ENCODE measurements at regions not wholly inside any gene's neighbourhood (a gene's known extent, or its start where the extent isn't known, plus 50 kb on each side); places are given as distances from the start of the nearest gene placed in this dataset.

DNA sequence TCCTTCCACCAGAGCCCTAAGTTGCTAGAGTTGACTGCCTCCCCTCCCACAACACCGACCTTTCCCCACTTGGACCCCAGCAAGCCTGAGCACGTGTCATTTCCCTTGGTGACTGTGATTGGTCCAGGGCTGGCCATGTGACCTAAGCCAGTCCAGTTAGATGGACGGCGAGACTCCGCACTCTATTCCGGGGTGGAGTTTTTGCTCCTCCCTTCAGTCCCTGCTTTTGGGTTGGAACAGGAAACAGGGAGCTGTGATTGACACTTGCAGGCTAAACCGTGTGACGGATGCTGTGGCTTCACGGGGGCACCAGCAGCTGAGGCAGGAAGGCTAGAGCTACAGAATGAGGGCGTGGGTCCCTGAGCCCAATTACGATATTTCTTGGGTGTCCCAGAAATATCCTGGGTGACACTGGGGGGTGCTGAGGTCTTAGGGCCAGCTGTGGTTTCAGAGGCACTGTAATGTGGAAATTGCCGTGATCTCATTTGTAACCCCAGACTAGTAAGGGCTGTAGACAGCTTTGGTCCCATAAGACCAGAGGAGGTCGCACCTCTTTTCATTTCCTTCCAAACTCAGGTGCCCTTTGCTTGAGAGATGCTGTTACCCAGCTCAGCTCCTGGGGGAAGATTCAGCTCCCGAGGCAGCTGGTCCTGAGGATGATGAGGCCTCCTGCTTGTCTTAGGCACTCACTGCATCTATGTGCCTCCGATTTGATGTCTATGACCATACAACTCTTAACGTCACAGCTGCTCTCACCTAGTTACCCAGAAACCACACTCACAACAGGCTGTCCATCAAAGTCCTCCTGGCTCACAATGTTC lies 102.7 kb upstream of the NPTX2 start:
- Histone ChIP-seq H3K36me3 (ENCODE audit: control insufficient read depth, insufficient read depth, low read length) (no peaks in the 10 kb centered on the region), H3K9me3 (no peaks in the 10 kb centered on the region), H3K4me1 (no peaks in the 10 kb centered on the region), H3K27me3 (replicated peaks; ENCODE audit: control insufficient read depth, insufficient read depth, low read length) (no peaks in the 10 kb centered on the region), H3K4me3 (ENCODE audit: low read depth, low read length) (no peak overlapping the region)
- H3K4me3 Mint-ChIP-seq (ENCODE audit: unreplicated experiment): no peak overlapping the region
- no peak overlapping the region for H3K27ac Mint-ChIP-seq (ENCODE audit: unreplicated experiment)
- BruUV-seq (replicated peaks): no TSS peak
- intact Hi-C loops (cut with micrococcal nuclease; ENCODE audit: unreplicated experiment): no loop called here
- peaks cover 3% of the 10 kb centered on the region for H3K27me3 Mint-ChIP-seq (ENCODE audit: insufficient read depth, unreplicated experiment)
- H3K36me3 Mint-ChIP-seq (ENCODE audit: insufficient read depth, unreplicated experiment): no peaks in the 10 kb centered on the region
- H3K9me3 Mint-ChIP-seq (ENCODE audit: unreplicated experiment): no peaks in the 10 kb centered on the region
- TF ChIP-seq, protein P1, sequence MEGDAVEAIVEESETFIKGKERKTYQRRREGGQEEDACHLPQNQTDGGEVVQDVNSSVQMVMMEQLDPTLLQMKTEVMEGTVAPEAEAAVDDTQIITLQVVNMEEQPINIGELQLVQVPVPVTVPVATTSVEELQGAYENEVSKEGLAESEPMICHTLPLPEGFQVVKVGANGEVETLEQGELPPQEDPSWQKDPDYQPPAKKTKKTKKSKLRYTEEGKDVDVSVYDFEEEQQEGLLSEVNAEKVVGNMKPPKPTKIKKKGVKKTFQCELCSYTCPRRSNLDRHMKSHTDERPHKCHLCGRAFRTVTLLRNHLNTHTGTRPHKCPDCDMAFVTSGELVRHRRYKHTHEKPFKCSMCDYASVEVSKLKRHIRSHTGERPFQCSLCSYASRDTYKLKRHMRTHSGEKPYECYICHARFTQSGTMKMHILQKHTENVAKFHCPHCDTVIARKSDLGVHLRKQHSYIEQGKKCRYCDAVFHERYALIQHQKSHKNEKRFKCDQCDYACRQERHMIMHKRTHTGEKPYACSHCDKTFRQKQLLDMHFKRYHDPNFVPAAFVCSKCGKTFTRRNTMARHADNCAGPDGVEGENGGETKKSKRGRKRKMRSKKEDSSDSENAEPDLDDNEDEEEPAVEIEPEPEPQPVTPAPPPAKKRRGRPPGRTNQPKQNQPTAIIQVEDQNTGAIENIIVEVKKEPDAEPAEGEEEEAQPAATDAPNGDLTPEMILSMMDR (IDR thresholded peaks at IDR 0.05; ENCODE audit: insufficient read depth in 1 of 2, low read depth in 1 of 2, low read length in 1 of 2, severe bottlenecking in 1 of 2, unreplicated experiment in 1 of 2): no peak
- CTCF ChIA-PET: no interaction called here
- H3K4me1 Mint-ChIP-seq (ENCODE audit: low read depth, unreplicated experiment): no peaks in the 10 kb centered on the region
- DNase-seq: no peak
- POLR2A ChIA-PET: no interaction called here

DNA sequence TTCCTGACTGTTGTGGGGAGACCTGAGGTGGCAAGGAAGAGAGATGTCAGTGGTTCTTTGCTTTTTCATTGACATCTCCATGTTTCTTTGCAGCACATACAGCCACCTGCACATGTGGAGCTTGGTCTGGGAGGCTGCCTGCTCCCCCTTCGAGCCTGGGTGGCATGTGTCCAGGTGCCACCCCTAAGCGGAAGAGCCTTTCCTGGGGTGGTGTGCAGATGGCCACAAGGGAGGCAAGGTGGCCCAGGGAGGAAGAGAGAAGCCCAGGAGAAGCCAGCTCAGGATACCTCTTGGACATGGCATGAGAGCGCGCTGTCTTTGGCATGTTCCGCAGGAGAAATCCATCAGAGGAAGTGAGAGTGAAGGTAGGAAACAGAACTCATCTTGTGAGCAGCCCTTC lies 105.9 kb upstream of the NPTX2 start:
- TF ChIP-seq, protein P1 (IDR thresholded peaks at IDR 0.05; ENCODE audit: insufficient read depth in 1 of 2, low read depth in 1 of 2, low read length in 1 of 2, severe bottlenecking in 1 of 2, unreplicated experiment in 1 of 2): no peak
- H3K36me3 ChIP-seq (ENCODE audit: control insufficient read depth, insufficient read depth, low read length): no peaks in the 10 kb centered on the region
- peaks cover 3% of the 10 kb centered on the region for H3K27me3 Mint-ChIP-seq (ENCODE audit: insufficient read depth, unreplicated experiment)
- no peak overlapping the region for H3K4me3 ChIP-seq (ENCODE audit: low read depth, low read length)
- ChIA-PET POLR2A (no interaction called here), CTCF (no interaction called here)
- H3K4me1 ChIP-seq: no peaks in the 10 kb centered on the region
- no peaks in the 10 kb centered on the region for H3K9me3 Mint-ChIP-seq (ENCODE audit: unreplicated experiment)
- H3K4me1 Mint-ChIP-seq (ENCODE audit: low read depth, unreplicated experiment): no peaks in the 10 kb centered on the region
- H3K36me3 Mint-ChIP-seq (ENCODE audit: insufficient read depth, unreplicated experiment): no peaks in the 10 kb centered on the region
- no peak overlapping the region for H3K4me3 Mint-ChIP-seq (ENCODE audit: unreplicated experiment)
- peaks cover 3% of the 10 kb centered on the region; the same call in 1 of the 2 replicates for H3K9me3 ChIP-seq
- no peaks in the 10 kb centered on the region for H3K27me3 ChIP-seq (replicated peaks; ENCODE audit: control insufficient read depth, insufficient read depth, low read length)
- intact Hi-C loops (cut with micrococcal nuclease; ENCODE audit: unreplicated experiment): no loop called here
- no peak for DNase-seq
- BruUV-seq (replicated peaks): no TSS peak
- no peak overlapping the region for H3K27ac Mint-ChIP-seq (ENCODE audit: unreplicated experiment)

DNA sequence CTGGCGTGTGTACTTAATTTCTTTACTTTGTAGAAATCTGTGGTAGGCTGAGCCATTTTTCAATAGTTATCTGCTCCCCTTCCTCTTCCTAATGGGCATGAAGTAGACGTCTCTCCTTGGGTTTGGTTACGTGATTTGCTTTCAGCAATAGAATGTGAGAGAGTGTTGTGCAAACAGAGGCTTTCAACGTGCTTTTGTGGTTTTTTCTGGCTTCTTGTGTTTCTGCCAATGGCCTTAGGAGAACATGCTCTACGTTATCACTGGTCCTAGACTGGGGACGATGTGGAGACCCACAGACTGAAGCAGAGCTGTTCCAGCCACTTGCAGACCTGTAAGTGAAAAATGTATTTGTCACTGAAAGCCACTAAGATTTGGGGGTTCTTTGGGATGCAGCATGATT lies 107.2 kb upstream of the NPTX2 start:
- Histone ChIP-seq H3K4me1 (no peaks in the 10 kb centered on the region), H3K36me3 (ENCODE audit: control insufficient read depth, insufficient read depth, low read length) (no peaks in the 10 kb centered on the region), H3K27me3 (replicated peaks; ENCODE audit: control insufficient read depth, insufficient read depth, low read length) (no peaks in the 10 kb centered on the region), H3K9me3 (peaks cover 3% of the 10 kb centered on the region; the same call in 1 of the 2 replicates), H3K4me3 (ENCODE audit: low read depth, low read length) (no peak overlapping the region)
- no TSS peak for BruUV-seq (replicated peaks)
- no peak overlapping the region for H3K27ac Mint-ChIP-seq (ENCODE audit: unreplicated experiment)
- no peaks in the 10 kb centered on the region for H3K9me3 Mint-ChIP-seq (ENCODE audit: unreplicated experiment)
- TF ChIP-seq, protein P1 (IDR thresholded peaks at IDR 0.05; ENCODE audit: insufficient read depth in 1 of 2, low read depth in 1 of 2, low read length in 1 of 2, severe bottlenecking in 1 of 2, unreplicated experiment in 1 of 2): no peak
- CTCF ChIA-PET: no interaction called here
- H3K27me3 Mint-ChIP-seq (ENCODE audit: insufficient read depth, unreplicated experiment): peaks cover 3% of the 10 kb centered on the region
- POLR2A ChIA-PET: no interaction called here
- no peaks in the 10 kb centered on the region for H3K36me3 Mint-ChIP-seq (ENCODE audit: insufficient read depth, unreplicated experiment)
- H3K4me1 Mint-ChIP-seq (ENCODE audit: low read depth, unreplicated experiment): no peaks in the 10 kb centered on the region
- no peak overlapping the region for H3K4me3 Mint-ChIP-seq (ENCODE audit: unreplicated experiment)
- intact Hi-C loops (cut with micrococcal nuclease; ENCODE audit: unreplicated experiment): no loop called here
- no peak for DNase-seq

Measured in Caco-2 (cell line).